HG03103 (cell line): ENCODE measurements at regions not wholly inside any gene's neighbourhood (a gene's known extent, or its start where the extent isn't known, plus 50 kb on each side); places are given as distances from the start of the nearest gene placed in this dataset.
"Not testable (repeated sequence)": the region's sequence is repeated elsewhere in the genome, so short reads cannot be mapped to it uniquely, and the experiment has no call there.

Experiments used
- ATAC-seq: cut with Tn5 transposase; IDR thresholded peaks from one replicate; pipeline ENCODE4 v1.9.1; 2021; ENCODE audit warnings: low read depth; ENCODE audit not compliant: unreplicated experiment

GRCh38 chr3:43818229-43818628, 127.5 kb downstream of the ABHD5 start:
- ATAC-seq: no peak

- no peak for ATAC-seq
Observed at GRCh38 chr3:43838009-43838758, 147.4 kb downstream of the ABHD5 start.

GRCh38 chr3:43838877-43839276, 148.1 kb downstream of the ABHD5 start:
- no peak for ATAC-seq

GRCh38 chr3:43843386-43843785, 152.6 kb downstream of the ABHD5 start:
- no peak for ATAC-seq

GRCh38 chr3:43844757-43845156, 154.0 kb downstream of the ABHD5 start:
- no peak for ATAC-seq

- not testable (repeated sequence) for ATAC-seq
Observed at GRCh38 chr3:43845553-43845952, 154.8 kb downstream of the ABHD5 start.

- no peak for ATAC-seq
Observed at GRCh38 chr3:43852066-43852465, 161.3 kb downstream of the ABHD5 start.

- no peak for ATAC-seq
Observed at GRCh38 chr3:43854283-43854682, 163.5 kb downstream of the ABHD5 start.

- ATAC-seq: no peak
Observed at GRCh38 chr3:43854916-43855315, 164.2 kb downstream of the ABHD5 start.

- no peak for ATAC-seq
Observed at GRCh38 chr3:43855674-43856299, 165.0 kb downstream of the ABHD5 start.

GRCh38 chr3:43856351-43856750, 165.6 kb downstream of the ABHD5 start:
- no peak for ATAC-seq

GRCh38 chr3:43856761-43857160, 166.0 kb downstream of the ABHD5 start:
- no peak for ATAC-seq

GRCh38 chr3:43857361-43858293, 166.9 kb downstream of the ABHD5 start:
- no peak for ATAC-seq

GRCh38 chr3:43858294-43858701, 167.6 kb downstream of the ABHD5 start:
- ATAC-seq: no peak

GRCh38 chr3:43859766-43860165, 169.0 kb downstream of the ABHD5 start:
- ATAC-seq: no peak

GRCh38 chr3:43861635-43862034, 170.9 kb downstream of the ABHD5 start:
- no peak for ATAC-seq

GRCh38 chr3:43862470-43862869, 171.7 kb downstream of the ABHD5 start:
- ATAC-seq: no peak

GRCh38 chr3:43862992-43863805, 172.5 kb downstream of the ABHD5 start:
- ATAC-seq: no peak

GRCh38 chr3:43863966-43864933, 173.5 kb downstream of the ABHD5 start:
- ATAC-seq: no peak
